ENCODE measurements at regions not wholly inside any gene's neighbourhood (a gene's known extent, or its start where the extent isn't known, plus 50 kb on each side); places are given as distances from the start of the nearest gene placed in this dataset.
A peak's percentile ranks its signal among the peaks of the same experiment; 100 is the strongest.

DNA sequence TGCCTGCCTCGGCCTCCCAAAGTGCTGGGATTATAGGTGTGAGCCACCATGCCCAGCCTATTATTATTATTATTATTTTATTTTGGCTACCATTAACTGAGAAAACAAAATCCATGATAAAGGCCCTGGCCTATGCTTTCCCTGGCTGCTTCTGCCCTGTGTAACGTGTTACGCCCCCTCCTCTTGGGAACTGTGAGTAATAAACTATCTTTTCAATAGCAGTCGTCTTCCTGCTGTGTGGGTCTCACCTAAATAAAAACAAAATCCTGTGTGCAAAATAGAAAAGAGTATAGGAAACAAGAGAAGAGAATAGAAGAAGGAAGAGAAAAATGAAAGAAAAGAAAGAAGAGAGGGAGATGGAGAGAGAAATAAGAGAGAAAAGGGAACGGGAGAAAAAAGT, 237.0 kb downstream of the MIAT start:
- H3K4me1 ChIP-seq: peaks cover 4 to 41% (median 14%) of the 10 kb centered on the region in 4 donors
- DNase-seq: no peak
- H3K36me3 ChIP-seq: no peaks in the 10 kb centered on the region
- H3K4me3 ChIP-seq: no peak overlapping the region
- H3K27me3 ChIP-seq: peaks cover 0 to 14% (median 4%) of the 10 kb centered on the region in 3 donors
- TF ChIP-seq POLR2A (IDR thresholded peaks at IDR 0.05) (no peak), POLR2AphosphoS5 (IDR thresholded peaks at IDR 0.05) (no peak), CTCF (IDR thresholded peaks at IDR 0.05) (no peak), EP300 (IDR thresholded peaks at IDR 0.05) (no peak)
- H3K27ac ChIP-seq: peak overlapping the region in 1 of 5 donors; percentile 57
- 72 to 82% (median 75%) methylated on average over 5 of the region's 5 CpGs for WGBS, 5 donors
- no peaks in the 10 kb centered on the region for H3K9me3 ChIP-seq
- intact Hi-C loops (cut with DNase I; ENCODE audit: low total_unique reads): no loop called here

DNA sequence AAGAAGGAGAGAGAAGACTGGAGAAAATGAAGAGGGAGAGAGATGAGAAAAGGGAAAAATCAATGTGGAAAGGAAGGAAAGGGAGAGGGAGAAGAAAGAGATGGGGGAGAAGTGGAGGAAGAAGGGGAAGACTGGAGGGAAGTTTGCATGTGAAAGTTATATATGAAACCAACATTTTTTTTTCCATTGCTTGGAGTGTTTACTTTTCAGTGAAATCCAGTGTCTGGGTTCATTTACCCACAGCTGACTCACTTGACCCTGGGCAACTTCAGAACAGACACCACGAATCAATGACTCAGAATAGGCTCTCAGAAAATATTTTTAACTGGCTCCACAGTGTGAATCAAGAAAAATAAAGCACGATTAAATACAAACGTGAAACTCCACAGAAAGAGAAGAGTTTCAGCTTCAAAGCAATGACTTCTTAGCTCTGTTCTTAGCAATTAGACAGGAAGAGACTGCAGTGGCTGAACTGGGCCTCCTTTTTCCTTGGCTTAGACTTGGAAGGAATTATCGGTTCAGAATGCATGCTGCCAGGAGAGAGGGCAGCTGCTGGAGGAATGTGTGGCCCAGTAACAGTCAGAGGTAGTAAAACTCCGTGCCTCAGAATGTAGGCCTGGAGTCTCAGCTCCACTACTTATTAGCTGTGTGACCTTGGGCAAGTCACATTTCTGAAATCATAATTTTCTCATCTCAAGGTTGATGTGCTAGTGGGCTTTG, 237.5 kb downstream of the MIAT start:
- intact Hi-C loops (cut with DNase I; ENCODE audit: low total_unique reads): no loop called here
- TF ChIP-seq EP300 (IDR thresholded peaks at IDR 0.05) (no peak), POLR2A (IDR thresholded peaks at IDR 0.05) (no peak), CTCF (IDR thresholded peaks at IDR 0.05) (no peak), POLR2AphosphoS5 (IDR thresholded peaks at IDR 0.05) (peak in 1 of 3 donors; percentile 30)
- H3K27ac ChIP-seq: peak overlapping the region in 3 of 5 donors; percentile 20 to 67 (median 57)
- 18 to 35% (median 34%) methylated on average over 5 of the region's 5 CpGs for WGBS, 5 donors
- H3K36me3 ChIP-seq: no peaks in the 10 kb centered on the region
- no peak overlapping the region for H3K4me3 ChIP-seq
- H3K4me1 ChIP-seq: peaks cover 4 to 41% (median 14%) of the 10 kb centered on the region in 4 donors
- no peaks in the 10 kb centered on the region for H3K9me3 ChIP-seq
- H3K27me3 ChIP-seq: peaks cover 0 to 19% (median 4%) of the 10 kb centered on the region in 3 donors
- DNase-seq: peak in 1 of 2 donors; percentile 26

- no peak for TF ChIP-seq CTCF (IDR thresholded peaks at IDR 0.05)
- no peak for TF ChIP-seq POLR2AphosphoS5 (IDR thresholded peaks at IDR 0.05)
- no peak for TF ChIP-seq POLR2A (IDR thresholded peaks at IDR 0.05)
- no peak for TF ChIP-seq EP300 (IDR thresholded peaks at IDR 0.05)
- WGBS, 5 donors: 75 to 92% (median 88%) methylated on average over 1 of the region's 1 CpG
- intact Hi-C loops (cut with DNase I; ENCODE audit: low total_unique reads): no loop called here
Observed at GRCh38 chr22:26897384-26897783, 240.0 kb downstream of the MIAT start.

GRCh38 chr22:26898946-26899605, 241.7 kb downstream of the MIAT start:
- intact Hi-C loops (cut with DNase I; ENCODE audit: low total_unique reads): no loop called here
- 49 to 65% (median 55%) methylated on average over 8 of the region's 8 CpGs for WGBS, 5 donors

More at GRCh38 chr22:26897384-26897783, 240.0 kb downstream of the MIAT start:
- H3K4me3 ChIP-seq: no peak overlapping the region
- H3K9me3 ChIP-seq: no peaks in the 10 kb centered on the region
- no peak overlapping the region for H3K27ac ChIP-seq
- no peaks in the 10 kb centered on the region for H3K36me3 ChIP-seq
- peaks cover 0 to 36% (median 8%) of the 10 kb centered on the region in 3 donors for H3K27me3 ChIP-seq
- peaks cover 3 to 40% (median 15%) of the 10 kb centered on the region in 4 donors for H3K4me1 ChIP-seq
- no peak for DNase-seq

More at GRCh38 chr22:26898946-26899605, 241.7 kb downstream of the MIAT start:
- TF ChIP-seq POLR2A (IDR thresholded peaks at IDR 0.05) (no peak), EP300 (IDR thresholded peaks at IDR 0.05) (no peak), CTCF (IDR thresholded peaks at IDR 0.05) (no peak), POLR2AphosphoS5 (IDR thresholded peaks at IDR 0.05) (no peak)
- no peak for DNase-seq
- Histone ChIP-seq H3K4me1 (peaks cover 7 to 39% (median 18%) of the 10 kb centered on the region in 4 donors), H3K27me3 (peaks cover 0 to 50% (median 20%) of the 10 kb centered on the region in 3 donors), H3K36me3 (no peaks in the 10 kb centered on the region), H3K4me3 (no peak overlapping the region), H3K27ac (no peak overlapping the region), H3K9me3 (no peaks in the 10 kb centered on the region)

Measured in stomach (tissue), 8 donors.